ENCODE measurements at regions not wholly inside any gene's neighbourhood (a gene's known extent, or its start where the extent isn't known, plus 50 kb on each side); places are given as distances from the start of the nearest gene placed in this dataset.
"Not testable (repeated sequence)": the region's sequence is repeated elsewhere in the genome, so short reads cannot be mapped to it uniquely, and the experiment has no call there.

DNA sequence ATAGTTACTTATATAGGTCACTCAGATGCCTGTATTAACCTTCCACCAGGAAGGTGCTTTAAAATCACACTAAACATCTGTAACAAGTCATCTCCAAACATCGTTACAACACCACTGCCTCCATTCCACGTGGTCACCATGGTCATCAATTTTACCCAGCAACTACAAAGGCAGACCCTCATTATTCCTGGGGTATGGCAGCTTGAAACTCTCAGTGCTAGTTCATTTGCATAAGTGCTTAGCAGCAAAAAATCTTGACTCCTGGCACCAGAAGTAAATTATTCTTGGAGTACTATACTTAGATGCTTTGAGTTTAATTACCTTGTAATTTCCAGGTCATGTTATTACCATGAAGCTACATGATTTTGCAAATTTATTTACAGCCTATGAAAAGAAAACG, 250.6 kb downstream of the KBTBD8 start:
- DNase-seq (ENCODE audit: extremely low read depth, low read depth) = no peak
- TF ChIP-seq, protein P1, sequence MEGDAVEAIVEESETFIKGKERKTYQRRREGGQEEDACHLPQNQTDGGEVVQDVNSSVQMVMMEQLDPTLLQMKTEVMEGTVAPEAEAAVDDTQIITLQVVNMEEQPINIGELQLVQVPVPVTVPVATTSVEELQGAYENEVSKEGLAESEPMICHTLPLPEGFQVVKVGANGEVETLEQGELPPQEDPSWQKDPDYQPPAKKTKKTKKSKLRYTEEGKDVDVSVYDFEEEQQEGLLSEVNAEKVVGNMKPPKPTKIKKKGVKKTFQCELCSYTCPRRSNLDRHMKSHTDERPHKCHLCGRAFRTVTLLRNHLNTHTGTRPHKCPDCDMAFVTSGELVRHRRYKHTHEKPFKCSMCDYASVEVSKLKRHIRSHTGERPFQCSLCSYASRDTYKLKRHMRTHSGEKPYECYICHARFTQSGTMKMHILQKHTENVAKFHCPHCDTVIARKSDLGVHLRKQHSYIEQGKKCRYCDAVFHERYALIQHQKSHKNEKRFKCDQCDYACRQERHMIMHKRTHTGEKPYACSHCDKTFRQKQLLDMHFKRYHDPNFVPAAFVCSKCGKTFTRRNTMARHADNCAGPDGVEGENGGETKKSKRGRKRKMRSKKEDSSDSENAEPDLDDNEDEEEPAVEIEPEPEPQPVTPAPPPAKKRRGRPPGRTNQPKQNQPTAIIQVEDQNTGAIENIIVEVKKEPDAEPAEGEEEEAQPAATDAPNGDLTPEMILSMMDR (IDR thresholded peaks at IDR 0.05; ENCODE audit: low read depth, low read length) = no peak

- not testable (repeated sequence) for DNase-seq (ENCODE audit: extremely low read depth, low read depth)
Observed at GRCh38 chr3:67252906-67253305, 254.8 kb downstream of the KBTBD8 start.

- DNase-seq (ENCODE audit: extremely low read depth, low read depth) = no peak
- TF ChIP-seq, protein P1 (IDR thresholded peaks at IDR 0.05; ENCODE audit: low read depth, low read length) = no peak
Observed at GRCh38 chr3:67278015-67278618, 280.0 kb downstream of the KBTBD8 start.

DNA sequence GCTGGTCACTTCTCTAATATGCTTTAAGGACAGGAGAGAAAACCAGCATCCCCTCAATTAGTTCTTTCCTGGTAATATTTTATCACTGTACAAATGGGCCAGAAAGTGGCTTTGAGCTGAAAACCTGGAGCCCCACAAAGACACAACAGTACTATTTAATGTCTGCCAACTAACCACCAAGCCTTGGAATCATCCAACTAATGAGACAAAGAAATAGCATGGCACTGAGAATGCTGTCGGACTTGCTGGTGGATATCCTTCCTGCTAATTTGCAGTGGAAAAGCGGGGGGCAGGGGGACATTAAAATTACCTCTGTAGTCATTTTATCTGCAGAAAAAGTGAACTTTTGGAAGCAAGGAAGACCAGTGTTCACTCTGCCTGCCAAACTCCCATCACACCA, 288.5 kb downstream of the KBTBD8 start:
- TF ChIP-seq, protein P1 (IDR thresholded peaks at IDR 0.05; ENCODE audit: low read depth, low read length) = no peak
- no peak for DNase-seq (ENCODE audit: extremely low read depth, low read depth)

GRCh38 chr3:67288466-67289106, 290.5 kb downstream of the KBTBD8 start:
- no peak for DNase-seq (ENCODE audit: extremely low read depth, low read depth)
- TF ChIP-seq, protein P1 (IDR thresholded peaks at IDR 0.05; ENCODE audit: low read depth, low read length) = no peak

GRCh38 chr3:67289626-67290025, 291.5 kb downstream of the KBTBD8 start:
- TF ChIP-seq, protein P1 (IDR thresholded peaks at IDR 0.05; ENCODE audit: low read depth, low read length) = no peak
- no peak for DNase-seq (ENCODE audit: extremely low read depth, low read depth)

DNA sequence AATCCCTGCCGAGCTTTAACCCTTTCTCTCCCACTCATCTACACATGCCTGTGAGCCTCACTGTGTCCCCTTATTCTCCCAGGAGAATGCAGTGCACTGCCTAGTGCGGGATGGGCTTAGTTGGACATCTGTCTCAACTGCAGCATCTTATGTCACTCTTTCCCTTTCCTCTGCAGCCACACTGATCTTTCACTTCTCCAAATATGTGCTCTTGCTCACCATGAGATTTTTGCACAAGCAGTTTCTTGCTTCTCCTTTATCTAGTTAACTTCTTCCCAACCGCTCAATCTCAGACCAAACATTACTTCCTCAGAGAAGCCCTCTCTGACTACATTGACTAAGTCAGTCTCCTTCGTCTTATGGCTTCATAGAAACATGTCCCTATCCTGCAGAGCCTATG, 292.3 kb downstream of the KBTBD8 start:
- TF ChIP-seq, protein P1 (IDR thresholded peaks at IDR 0.05; ENCODE audit: low read depth, low read length) = no peak
- no peak for DNase-seq (ENCODE audit: extremely low read depth, low read depth)
